ENCODE measurements at regions not wholly inside any gene's neighbourhood (a gene's known extent, or its start where the extent isn't known, plus 50 kb on each side); places are given as distances from the start of the nearest gene placed in this dataset.
"Not testable (repeated sequence)": the region's sequence is repeated elsewhere in the genome, so short reads cannot be mapped to it uniquely, and the experiment has no call there.

DNA sequence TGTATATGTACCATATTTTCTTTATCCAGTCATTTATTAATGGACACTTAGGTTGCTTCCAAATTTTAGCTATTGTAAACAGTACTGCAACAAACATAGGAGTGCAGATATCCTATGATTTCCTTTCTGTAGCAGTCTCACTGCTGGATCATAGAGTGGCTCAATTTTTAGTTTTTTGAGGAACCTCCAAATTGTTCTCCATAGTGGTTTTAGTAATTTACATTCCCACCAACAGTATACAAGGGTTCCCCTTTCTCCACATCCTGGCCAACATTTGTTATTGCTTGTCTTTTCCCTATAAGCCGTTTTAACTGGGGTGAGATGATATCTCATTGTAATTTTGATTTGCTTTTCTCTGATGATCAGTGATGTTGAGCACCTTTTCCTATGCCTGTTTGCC is 114.3 kb downstream of the TMEM17 start:
- no peaks in the 10 kb centered on the region for H3K4me1 ChIP-seq (ENCODE audit: control insufficient read depth, low read depth, low read length)
- no peaks in the 10 kb centered on the region for H3K27me3 ChIP-seq (ENCODE audit: control insufficient read depth, insufficient read depth, low read length)
- no peaks in the 10 kb centered on the region for H3K9me3 ChIP-seq (ENCODE audit: control insufficient read depth, low read depth, low read length)
- H3K4me3 ChIP-seq (ENCODE audit: low read length): no peak overlapping the region
- no peak overlapping the region for H3K9ac ChIP-seq (ENCODE audit: low read length)
- no peaks in the 10 kb centered on the region for H3K36me3 ChIP-seq (ENCODE audit: control insufficient read depth, low read depth, low read length)
- no peak overlapping the region for H3K27ac ChIP-seq (ENCODE audit: low read length)

DNA sequence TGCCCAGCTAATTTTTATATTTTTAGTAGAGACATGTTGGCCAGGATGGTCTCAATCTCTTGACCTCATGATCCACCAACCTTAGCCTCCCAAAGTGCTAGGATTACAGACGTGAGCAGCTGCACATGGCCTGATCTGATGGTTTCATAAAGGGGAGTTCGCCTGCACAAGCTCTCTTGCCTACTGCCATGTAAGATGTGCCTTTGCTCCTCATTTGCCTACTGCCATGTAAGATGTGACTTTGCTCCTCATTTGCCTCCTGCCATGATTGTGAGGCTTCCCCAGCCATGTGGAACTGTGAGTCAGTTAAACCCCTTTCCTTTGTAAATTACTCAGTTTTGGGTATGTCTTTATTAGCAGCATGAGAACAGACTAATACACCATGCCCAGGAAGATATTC is 119.6 kb downstream of the TMEM17 start:
- not testable (repeated sequence) for H3K27ac ChIP-seq (ENCODE audit: low read length); H3K36me3 ChIP-seq (ENCODE audit: control insufficient read depth, low read depth, low read length); H3K9me3 ChIP-seq (ENCODE audit: control insufficient read depth, low read depth, low read length); H3K4me3 ChIP-seq (ENCODE audit: low read length); H3K27me3 ChIP-seq (ENCODE audit: control insufficient read depth, insufficient read depth, low read length); H3K9ac ChIP-seq (ENCODE audit: low read length)
- peaks cover 11% of the 10 kb centered on the region for H3K4me1 ChIP-seq (ENCODE audit: control insufficient read depth, low read depth, low read length)

DNA sequence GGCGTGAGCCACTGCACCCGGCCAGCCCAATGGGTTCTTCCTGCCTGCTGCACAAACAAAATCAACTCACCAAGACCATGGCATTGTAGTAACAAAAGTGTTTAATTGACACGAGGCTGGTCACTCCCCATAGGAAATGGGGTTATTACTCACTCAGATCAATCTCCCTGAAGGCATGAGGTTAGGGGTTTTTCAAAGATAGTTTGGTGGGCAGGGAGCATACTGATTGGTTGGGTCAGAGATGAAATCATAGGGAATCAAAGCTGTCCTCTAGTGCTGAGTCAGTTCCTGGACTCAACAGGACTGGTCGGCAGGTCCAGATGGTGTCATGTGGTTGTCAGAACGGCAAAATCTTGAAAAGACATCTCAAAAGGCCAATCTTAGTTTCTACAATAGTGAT is 122.1 kb downstream of the TMEM17 start:
- no peak overlapping the region for H3K9ac ChIP-seq (ENCODE audit: low read length)
- H3K4me1 ChIP-seq (ENCODE audit: control insufficient read depth, low read depth, low read length): peaks cover 11% of the 10 kb centered on the region
- H3K36me3 ChIP-seq (ENCODE audit: control insufficient read depth, low read depth, low read length): no peaks in the 10 kb centered on the region
- no peaks in the 10 kb centered on the region for H3K9me3 ChIP-seq (ENCODE audit: control insufficient read depth, low read depth, low read length)
- no peaks in the 10 kb centered on the region for H3K27me3 ChIP-seq (ENCODE audit: control insufficient read depth, insufficient read depth, low read length)
- no peak overlapping the region for H3K4me3 ChIP-seq (ENCODE audit: low read length)
- H3K27ac ChIP-seq (ENCODE audit: low read length): no peak overlapping the region

DNA sequence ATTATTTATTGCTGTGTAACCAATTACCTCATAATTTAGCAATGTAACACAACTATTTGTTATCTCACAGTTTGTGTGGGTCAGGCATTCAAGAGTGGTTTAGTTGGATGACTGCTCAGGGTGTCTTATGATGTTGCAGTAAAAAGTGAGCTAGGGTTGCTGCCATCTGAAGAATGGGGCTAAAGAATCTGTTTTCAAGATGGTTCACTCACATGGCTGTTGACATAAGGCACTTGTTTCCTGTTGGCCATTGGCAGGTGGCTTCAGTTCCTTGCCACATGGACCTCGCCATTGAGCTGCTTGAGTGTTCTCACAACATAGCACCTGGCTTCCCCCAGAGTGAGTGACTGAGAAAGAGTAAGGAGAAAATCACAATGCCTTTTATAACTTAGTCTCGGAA is 123.2 kb downstream of the TMEM17 start:
- Histone ChIP-seq H3K4me1 (ENCODE audit: control insufficient read depth, low read depth, low read length) (peaks cover 11% of the 10 kb centered on the region), H3K36me3 (ENCODE audit: control insufficient read depth, low read depth, low read length) (no peaks in the 10 kb centered on the region), H3K27me3 (ENCODE audit: control insufficient read depth, insufficient read depth, low read length) (no peaks in the 10 kb centered on the region), H3K9ac (ENCODE audit: low read length) (no peak overlapping the region), H3K4me3 (ENCODE audit: low read length) (no peak overlapping the region), H3K27ac (ENCODE audit: low read length) (no peak overlapping the region), H3K9me3 (ENCODE audit: control insufficient read depth, low read depth, low read length) (no peaks in the 10 kb centered on the region)

DNA sequence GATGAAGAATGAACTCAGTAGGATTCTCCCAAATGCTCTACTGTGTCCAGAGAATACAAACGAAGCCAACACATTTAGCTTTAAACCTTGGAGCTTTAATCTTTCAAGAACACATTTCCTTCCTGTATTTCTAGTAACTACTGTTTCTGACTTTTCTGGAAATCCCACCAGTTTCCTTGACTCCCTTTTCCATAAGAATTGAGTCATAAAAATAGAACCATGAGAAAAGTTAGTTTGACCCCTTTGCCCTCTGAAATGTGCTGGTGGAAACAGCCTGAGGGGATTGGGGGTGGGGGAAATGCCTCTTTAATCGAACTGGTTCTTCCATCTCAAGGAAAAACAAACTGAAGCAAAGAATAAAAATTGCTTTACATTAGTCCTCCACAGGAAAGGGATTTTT is 123.9 kb downstream of the TMEM17 start:
- Histone ChIP-seq H3K27ac (ENCODE audit: low read length) (no peak overlapping the region), H3K36me3 (ENCODE audit: control insufficient read depth, low read depth, low read length) (no peaks in the 10 kb centered on the region), H3K9me3 (ENCODE audit: control insufficient read depth, low read depth, low read length) (no peaks in the 10 kb centered on the region), H3K9ac (ENCODE audit: low read length) (no peak overlapping the region), H3K27me3 (ENCODE audit: control insufficient read depth, insufficient read depth, low read length) (no peaks in the 10 kb centered on the region), H3K4me1 (ENCODE audit: control insufficient read depth, low read depth, low read length) (peaks cover 11% of the 10 kb centered on the region), H3K4me3 (ENCODE audit: low read length) (no peak overlapping the region)

DNA sequence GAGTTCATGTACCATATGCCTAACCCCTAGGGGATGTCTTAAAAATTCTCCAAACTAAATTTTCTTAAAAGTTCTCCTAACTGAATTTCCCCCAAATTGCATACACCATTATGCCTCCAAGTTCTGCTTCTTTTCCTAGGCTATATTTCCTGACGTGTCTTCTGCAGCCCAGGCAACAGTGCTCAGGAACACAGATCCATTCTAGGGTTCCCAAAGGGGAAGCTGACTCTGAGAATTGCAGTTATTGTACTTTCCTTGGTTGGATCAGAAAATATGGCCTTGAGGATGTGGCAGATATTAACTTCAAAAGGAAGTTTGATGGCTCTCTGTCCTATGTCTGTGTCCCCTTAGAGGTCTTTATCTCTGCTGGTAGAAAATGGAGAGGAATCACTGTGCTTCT is 124.3 kb downstream of the TMEM17 start:
- Histone ChIP-seq H3K36me3 (ENCODE audit: control insufficient read depth, low read depth, low read length) (no peaks in the 10 kb centered on the region), H3K9ac (ENCODE audit: low read length) (no peak overlapping the region), H3K9me3 (ENCODE audit: control insufficient read depth, low read depth, low read length) (no peaks in the 10 kb centered on the region), H3K27ac (ENCODE audit: low read length) (no peak overlapping the region), H3K4me3 (ENCODE audit: low read length) (no peak overlapping the region), H3K27me3 (ENCODE audit: control insufficient read depth, insufficient read depth, low read length) (no peaks in the 10 kb centered on the region), H3K4me1 (ENCODE audit: control insufficient read depth, low read depth, low read length) (peaks cover 11% of the 10 kb centered on the region)

DNA sequence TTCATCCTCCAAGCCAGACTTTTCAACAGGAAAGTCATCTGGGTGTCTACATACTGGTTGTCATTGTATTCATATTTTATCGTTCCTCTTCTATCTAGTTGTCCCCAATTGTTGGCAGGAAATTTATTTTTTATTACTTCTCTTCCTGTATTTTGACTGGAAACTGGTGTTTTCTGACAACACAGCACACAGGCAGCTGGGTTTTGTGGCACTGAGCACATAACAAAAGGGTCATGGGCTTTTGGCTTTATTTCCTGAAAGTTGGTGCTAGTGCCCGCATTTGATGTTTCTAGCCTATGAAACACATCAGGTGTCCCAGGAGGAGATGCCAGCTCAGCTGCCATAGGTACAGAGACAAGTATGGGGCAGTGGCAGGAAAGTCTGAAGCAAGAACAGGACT is 126.4 kb downstream of the TMEM17 start:
- peaks cover 19% of the 10 kb centered on the region for H3K4me1 ChIP-seq (ENCODE audit: control insufficient read depth, low read depth, low read length)
- no peaks in the 10 kb centered on the region for H3K9me3 ChIP-seq (ENCODE audit: control insufficient read depth, low read depth, low read length)
- no peaks in the 10 kb centered on the region for H3K27me3 ChIP-seq (ENCODE audit: control insufficient read depth, insufficient read depth, low read length)
- H3K27ac ChIP-seq (ENCODE audit: low read length): no peak overlapping the region
- H3K9ac ChIP-seq (ENCODE audit: low read length): no peak overlapping the region
- no peak overlapping the region for H3K4me3 ChIP-seq (ENCODE audit: low read length)
- H3K36me3 ChIP-seq (ENCODE audit: control insufficient read depth, low read depth, low read length): no peaks in the 10 kb centered on the region

DNA sequence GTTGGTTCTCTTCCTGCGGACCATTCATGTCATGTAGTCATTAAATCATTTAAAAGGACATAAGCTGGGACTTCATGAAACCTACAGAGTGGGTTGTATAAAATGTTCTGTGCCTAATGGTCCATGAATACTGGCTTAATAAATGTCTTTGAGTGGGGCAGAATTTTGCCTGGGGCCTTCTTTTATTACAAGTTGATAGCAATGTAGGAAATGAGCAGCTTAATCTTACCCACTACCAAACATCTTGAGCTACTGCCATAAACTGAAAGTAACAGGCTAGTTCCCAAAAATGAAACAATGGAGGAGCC is 130.9 kb downstream of the TMEM17 start:
- H3K9ac ChIP-seq (ENCODE audit: low read length): no peak overlapping the region

DNA sequence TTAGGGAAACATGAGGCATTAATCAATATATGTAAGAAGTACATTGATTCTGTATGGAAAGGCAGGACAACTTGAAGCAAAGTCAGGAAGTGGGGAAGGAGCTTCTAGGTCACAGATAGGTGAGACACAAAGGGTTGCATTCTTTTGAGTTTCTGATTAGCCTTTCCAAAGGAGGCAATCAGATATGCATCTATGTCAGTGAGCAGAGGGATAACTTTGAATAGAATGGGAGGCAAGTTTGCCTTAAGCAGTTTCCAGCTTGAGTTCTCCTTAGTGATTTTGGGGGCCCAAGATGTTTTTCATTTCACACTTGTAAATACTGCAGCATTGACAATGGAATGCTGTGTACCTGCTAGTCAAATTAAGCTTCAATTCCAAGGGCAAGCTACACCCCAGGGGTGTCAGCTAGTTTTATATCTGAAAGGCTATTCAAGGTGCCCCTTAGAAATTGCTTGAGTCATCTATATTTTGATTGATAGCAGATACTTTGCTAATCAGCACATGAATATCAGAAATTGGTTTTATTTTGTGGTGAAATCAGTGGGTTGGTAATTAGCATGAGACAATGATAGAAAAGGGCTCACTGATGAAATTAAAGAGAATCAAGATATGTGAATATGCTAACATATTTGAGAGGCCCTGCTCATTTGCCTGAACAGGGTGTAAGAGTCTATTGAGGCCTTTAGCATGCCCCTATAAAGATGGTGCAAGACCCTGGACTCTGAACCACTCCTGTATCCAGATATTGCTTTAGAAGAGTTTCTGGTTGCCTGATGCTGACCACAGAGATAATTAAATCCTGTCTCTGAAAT is 131.5 kb downstream of the TMEM17 start:
- Histone ChIP-seq H3K9me3 (ENCODE audit: control insufficient read depth, low read depth, low read length) (peaks cover 18% of the 10 kb centered on the region), H3K36me3 (ENCODE audit: control insufficient read depth, low read depth, low read length) (no peaks in the 10 kb centered on the region), H3K4me3 (ENCODE audit: low read length) (no peak overlapping the region), H3K4me1 (ENCODE audit: control insufficient read depth, low read depth, low read length) (peaks cover 15% of the 10 kb centered on the region), H3K27me3 (ENCODE audit: control insufficient read depth, insufficient read depth, low read length) (no peaks in the 10 kb centered on the region), H3K27ac (ENCODE audit: low read length) (no peak overlapping the region), H3K9ac (ENCODE audit: low read length) (no peak overlapping the region)

More for the DNA sequence above, 130.9 kb downstream of the TMEM17 start:
- Histone ChIP-seq H3K36me3 (ENCODE audit: control insufficient read depth, low read depth, low read length) (no peaks in the 10 kb centered on the region), H3K4me3 (ENCODE audit: low read length) (no peak overlapping the region), H3K4me1 (ENCODE audit: control insufficient read depth, low read depth, low read length) (peaks cover 15% of the 10 kb centered on the region), H3K9me3 (ENCODE audit: control insufficient read depth, low read depth, low read length) (peaks cover 18% of the 10 kb centered on the region), H3K27me3 (ENCODE audit: control insufficient read depth, insufficient read depth, low read length) (no peaks in the 10 kb centered on the region), H3K27ac (ENCODE audit: low read length) (no peak overlapping the region)

DNA sequence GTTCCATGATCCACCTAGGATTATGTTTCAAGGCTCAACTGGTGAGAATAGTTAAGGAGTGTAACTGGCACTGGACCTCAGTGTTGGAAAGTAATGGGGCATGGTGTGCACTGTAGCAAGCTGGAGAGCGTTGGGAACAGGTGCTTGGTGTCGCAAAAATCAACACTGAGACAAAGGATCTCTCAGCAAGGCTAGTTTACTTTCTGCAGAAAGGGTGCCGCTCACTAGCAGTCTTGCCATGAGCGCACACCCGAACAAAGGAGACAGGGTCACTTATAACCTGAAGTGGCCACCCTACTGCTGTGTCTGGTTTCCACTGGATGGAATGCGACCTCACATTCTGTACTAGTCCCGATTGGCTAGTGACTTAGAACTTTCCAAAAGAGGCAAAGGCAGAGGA is 133.2 kb downstream of the TMEM17 start:
- H3K27me3 ChIP-seq (ENCODE audit: control insufficient read depth, insufficient read depth, low read length): no peaks in the 10 kb centered on the region
- H3K4me1 ChIP-seq (ENCODE audit: control insufficient read depth, low read depth, low read length): peaks cover 15% of the 10 kb centered on the region
- H3K9ac ChIP-seq (ENCODE audit: low read length): no peak overlapping the region
- peaks cover 18% of the 10 kb centered on the region for H3K9me3 ChIP-seq (ENCODE audit: control insufficient read depth, low read depth, low read length)
- no peak overlapping the region for H3K4me3 ChIP-seq (ENCODE audit: low read length)
- H3K27ac ChIP-seq (ENCODE audit: low read length): no peak overlapping the region
- H3K36me3 ChIP-seq (ENCODE audit: control insufficient read depth, low read depth, low read length): no peaks in the 10 kb centered on the region

DNA sequence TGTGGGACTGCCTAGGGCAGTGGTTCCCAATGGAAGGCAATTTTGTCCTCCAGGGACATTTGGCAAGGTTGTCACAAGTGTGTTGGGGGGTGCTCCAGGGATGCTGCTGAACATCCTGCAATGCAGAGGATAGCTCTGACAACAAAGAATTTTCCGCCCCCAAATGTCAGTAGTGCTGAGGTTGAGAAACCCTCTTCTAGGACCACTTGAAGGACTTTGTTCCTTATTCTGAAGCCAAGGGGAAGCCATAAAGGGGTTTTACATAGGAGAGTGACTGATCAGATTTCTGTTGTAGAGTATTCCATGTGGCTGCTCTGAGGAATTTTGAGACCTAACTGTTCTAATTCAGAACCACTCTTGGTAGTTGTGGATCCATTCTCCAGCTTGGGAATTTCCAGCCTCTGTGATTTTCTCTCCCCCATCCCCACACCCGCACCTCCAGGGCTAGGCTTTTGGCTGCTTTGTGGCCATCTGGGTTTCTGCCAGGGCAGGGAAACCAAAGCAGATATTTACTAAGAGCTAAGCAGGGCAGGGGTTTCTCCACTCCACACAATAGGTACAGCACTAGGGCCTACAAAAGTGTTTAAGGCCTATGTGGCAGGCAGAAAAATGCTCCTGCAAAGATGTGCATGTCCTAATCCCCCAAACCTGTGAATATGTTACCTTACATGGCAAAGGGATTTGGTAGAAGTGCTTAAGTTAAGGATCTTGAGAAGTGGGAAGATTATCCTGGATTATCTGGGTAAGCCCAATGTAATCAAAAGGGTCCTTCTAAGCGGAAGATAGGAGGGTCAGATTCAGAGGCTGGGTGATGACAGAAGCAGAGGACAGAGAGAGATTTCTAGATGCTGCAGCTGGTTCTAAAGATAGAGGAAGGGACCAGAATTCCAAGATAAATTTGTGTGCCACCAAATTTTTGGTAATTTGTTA is 135.4 kb downstream of the TMEM17 start:
- peaks cover 15% of the 10 kb centered on the region for H3K4me1 ChIP-seq (ENCODE audit: control insufficient read depth, low read depth, low read length)
- peaks cover 18% of the 10 kb centered on the region for H3K9me3 ChIP-seq (ENCODE audit: control insufficient read depth, low read depth, low read length)
- H3K36me3 ChIP-seq (ENCODE audit: control insufficient read depth, low read depth, low read length): no peaks in the 10 kb centered on the region
- no peak overlapping the region for H3K27ac ChIP-seq (ENCODE audit: low read length)
- no peak overlapping the region for H3K9ac ChIP-seq (ENCODE audit: low read length)
- H3K4me3 ChIP-seq (ENCODE audit: low read length): no peak overlapping the region
- H3K27me3 ChIP-seq (ENCODE audit: control insufficient read depth, insufficient read depth, low read length): no peaks in the 10 kb centered on the region
